Kidney glomerular epithelial cell (primary cell): ENCODE measurements at regions not wholly inside any gene's neighbourhood (a gene's known extent, or its start where the extent isn't known, plus 50 kb on each side); places are given as distances from the start of the nearest gene placed in this dataset.

Experiments
- DNase-seq: peaks from one replicate; lab custom pipeline; 2025; lab: John Stamatoyannopoulos, UW

DNA sequence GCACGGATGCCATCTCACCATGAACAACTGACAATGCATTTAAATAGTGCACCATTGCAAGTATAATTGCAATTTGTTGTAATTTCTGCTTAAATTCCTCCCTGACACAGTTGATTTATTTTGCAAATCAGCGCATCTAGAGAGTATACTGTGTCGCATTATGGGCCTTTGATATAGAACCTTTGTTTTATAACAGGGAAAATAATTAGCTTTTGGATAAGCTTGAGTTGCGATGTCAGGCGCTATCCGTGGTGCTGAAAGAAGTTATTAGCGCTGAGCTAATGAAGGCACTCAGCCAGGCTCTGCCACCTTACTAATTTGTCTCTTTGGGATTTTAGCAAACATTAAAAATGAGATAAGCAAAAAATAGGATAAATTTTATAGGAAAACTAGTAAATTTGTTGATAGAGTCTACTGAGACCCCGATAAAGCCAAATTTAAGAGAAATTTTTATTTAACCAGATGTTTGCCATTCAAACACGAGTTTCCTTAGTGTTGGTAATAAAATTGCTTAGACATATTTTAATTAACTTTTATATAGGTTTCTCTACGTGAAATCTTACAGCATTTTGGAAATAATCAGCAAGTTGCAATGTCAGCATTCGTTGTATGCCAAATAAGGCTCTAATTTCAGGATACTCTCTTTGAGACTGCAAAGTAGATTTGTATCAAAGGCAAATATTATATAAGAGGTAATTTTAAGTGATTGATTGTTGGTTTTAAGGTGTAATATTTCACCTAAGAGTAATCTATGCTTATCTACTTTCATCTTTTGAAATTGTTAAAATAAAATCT, 355.5 kb downstream of the TLR4 start:
- peak; percentile 33 for DNase-seq

DNA sequence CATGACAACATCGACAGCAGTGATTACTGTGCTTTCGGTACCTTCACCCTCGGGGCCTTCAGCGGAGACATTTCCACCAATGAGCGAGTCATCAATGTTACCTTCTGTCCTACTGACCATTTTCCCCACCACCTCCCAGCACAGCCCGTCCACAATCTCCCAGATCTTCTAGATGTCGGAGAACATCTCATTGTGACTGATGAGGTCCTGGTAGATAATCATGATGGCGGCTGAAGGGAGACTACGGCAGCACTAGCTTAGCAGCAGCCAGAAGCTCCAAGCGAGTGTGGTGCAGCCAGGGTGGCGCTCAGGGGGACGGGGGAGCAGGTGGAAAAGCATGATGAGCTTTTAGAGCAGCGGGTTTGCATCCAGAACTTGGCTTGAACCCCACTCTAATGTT, 379.0 kb downstream of the TLR4 start:
- no peak for DNase-seq

DNA sequence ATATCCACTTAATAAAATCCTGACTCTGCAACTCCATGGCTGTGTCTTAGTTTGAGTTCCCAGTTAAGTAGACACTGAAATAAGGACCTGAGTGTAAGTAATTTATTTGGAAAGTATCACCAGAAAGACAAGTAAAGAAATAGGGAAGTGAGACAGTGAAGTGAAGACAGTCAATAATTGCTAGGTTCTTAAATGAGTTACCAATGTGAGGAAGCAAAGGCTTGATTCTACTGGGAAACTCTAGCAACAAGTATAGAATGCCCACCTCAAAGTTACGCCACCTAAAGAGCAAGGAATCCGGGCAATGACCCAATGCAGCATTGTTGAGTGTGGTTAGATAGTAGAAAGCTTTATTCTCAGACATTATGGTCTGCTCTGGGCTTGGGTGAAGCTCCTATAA, 383.9 kb downstream of the TLR4 start:
- no peak for DNase-seq

DNA sequence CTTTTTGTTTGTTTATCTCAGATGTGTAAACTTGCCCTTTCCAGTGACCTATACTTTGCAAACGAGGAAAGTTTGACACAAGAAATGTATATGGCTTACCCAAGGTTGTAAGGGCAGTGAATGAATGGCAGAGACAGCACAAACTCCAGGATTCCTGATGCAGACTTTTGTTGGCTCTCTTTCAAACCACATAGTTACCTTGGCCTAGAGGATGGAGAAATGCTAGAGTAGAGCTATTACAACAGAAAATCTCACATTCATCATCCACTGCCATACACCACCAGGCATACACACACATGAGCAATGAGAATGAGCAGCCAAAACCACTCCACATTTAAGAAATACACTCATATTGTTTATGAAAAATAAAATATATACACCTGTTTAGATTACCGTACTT, 387.0 kb downstream of the TLR4 start:
- DNase-seq, result no peak

DNA sequence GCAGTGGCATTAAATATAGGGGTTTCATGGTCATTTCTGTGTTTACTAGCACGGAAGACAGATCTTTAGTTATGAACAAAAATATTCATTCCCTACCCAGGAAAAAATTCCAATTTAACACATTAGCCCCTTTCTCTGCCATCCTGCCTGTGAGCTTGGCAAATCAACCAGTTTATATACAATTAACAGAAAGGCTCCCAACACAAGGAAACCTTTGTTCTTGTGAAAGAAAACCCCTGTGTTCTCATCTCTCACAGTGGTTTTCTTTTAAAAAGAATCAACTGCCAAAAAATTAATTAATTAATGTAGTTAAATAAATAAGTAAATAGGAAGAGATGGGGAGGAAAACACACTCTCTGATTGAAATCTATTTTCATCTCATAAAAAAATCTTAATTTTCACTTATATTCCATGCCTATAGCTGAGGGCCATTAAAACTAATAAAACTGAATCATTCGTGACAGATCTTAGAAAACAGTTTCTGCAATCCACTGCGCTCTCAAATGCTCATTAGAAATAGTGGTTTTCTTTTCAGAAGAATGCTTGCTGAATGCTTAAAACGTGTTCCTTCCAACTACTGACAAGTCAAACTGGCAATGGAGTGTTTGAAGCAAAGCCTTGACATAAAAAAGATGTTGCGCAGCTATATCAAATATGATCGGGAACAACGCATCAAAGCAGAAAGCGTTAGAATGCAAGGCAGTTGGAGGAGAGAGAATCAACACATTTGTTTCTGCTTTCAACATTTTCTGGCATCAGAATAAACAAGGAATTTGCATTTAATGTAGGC, 387.7 kb downstream of the TLR4 start:
- no peak for DNase-seq

DNA sequence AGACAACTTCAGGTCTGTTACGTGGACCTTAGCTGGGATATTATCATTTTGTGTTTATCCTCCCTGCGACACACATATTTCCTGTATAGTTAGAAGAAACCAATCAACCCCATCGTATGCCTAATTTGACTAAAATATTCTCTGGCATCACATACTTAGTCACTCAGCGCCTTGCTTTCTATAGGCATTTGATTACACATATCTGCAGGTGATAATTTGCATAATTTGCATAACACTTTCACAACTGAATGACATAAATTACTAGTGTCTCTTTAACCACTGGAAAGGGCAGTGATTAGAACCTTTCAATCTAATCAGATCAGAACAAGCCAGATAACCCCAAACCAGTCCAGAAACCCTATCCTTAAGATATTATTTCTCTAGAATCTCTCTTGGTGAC, 390.2 kb downstream of the TLR4 start:
- no peak for DNase-seq

DNA sequence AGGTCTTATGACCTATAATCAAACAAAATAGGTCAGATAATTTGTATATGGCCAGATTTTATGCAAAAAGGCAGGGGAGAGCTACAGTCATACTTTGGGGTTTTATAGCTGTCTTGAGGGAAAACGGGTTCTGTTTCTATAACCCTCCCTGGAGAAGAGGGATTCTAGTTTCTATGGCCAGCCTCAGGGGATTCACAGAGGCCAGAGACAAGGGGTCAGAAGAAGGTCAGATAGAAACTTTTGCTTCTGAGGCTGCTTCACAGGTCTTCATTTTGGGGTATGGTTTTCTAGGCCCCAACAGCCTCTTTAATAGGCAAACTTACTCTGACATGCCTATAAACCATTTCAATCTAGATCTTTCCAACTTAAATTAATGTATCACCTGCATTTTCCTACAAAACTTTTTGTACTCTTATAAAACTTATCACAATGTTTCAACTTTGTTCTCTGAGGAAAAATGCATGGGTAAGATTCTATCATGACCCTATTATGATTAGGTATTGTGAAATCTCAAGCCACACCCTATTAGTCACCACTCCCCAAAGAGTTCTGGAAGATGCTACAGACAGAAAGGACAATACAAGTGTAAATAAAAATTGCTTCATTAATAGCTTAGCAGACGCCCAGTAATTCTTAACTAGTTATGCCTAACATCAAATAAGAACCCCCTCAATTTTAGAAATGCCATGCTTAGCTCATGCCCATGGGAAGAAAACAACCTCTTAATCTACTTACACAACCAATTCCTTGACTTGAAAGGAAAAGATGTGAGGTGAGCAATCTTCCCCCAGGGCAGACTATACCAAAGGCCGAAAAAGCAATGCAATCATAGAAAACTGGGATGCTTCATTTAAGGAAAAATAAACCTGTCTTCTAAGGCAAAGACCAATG, 396.6 kb downstream of the TLR4 start:
- no peak for DNase-seq

DNA sequence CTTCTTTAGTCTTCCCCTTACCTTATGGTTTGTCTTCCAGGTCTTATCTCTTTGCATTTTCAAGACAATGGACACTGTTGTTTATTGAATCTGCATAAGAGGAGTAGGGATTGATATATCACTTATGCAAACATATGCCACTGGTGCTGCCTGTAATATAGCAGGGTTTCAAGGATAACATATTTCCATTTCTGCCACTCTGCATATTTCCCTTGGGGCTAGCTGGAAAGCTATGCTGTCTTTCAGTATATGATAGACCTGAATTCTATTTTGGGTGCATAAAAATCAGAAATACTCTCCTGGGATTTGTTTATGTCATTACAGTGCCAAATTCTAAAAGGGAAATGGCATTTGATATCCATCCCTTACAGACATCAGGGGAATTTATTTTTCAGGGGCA, 400.2 kb downstream of the TLR4 start:
- no peak for DNase-seq

DNA sequence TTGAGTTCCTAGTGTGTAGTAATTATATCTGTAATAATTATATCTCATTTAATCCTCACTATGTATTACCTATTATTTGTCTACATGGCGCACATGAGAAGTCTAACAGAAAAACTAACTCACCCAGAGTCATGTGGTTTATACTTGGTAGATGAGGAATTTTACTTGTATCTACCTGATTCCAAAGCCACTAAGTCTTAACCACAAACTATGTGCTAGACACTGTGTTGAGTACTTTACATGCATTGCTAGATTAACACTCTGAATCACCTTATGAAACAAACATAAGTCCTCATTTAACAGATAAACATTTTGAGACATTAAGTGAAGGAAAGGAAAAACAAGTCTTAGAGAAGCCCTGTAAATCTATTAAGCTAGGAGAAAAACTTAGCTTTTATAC, 404.8 kb downstream of the TLR4 start:
- no peak for DNase-seq

DNA sequence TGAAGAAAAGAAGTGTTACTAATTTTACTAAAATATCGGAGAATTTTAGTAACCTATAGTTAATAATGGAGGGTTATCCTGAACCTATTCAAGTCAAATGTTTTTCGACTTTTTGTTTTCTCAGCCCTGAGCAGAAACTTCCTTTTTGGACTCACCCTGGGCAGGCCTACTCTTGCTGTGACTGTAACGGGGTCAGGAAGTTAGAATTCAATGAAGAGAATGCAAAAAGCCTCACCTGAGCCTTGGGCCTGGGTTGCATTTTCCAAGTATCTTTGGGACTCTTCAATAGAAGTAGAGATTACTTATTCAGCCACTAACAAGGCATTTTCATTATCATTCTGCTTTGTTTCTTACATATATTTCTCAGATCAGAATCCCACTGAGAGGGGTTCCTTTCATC, 405.3 kb downstream of the TLR4 start:
- DNase-seq, result no peak

DNA sequence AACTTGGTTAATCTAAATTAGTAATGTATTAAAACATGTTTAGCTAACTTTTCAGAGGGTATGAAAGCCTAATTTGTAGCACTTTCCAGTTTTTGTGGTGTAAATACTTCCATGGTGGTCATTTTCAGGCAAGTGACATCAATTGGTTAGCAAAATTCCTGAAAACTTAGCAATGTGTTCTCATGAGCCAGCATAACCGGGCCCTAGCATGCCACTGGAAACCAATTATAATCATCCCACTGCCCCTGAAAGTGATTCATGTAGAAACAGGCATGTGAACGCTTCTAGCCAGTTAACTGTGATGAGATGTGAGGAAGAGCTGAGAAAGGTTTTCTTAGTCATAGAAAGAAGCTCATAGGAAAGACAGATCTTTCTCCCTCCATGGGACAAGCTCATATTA, 417.2 kb downstream of the TLR4 start:
- no peak for DNase-seq

DNA sequence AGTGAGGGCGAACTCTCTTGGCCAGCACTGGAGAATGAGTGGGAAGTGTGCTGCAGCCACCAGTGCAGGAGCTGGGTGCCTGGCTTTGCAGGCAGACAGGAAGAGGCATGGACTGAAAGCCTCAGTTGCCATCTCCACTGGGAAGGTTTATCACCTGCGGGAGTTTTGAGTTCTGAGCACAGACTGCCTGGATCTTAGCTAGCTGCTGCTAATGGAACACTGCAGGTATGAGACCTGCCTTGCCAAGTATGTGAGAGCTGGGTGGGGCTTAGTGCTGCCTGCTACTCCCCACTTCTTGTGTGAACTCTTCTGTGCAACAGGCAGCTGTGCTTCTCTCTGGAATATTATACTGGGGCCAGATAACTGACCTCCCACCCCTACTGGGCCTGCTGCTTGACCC, 424.1 kb downstream of the TLR4 start:
- no peak for DNase-seq

DNA sequence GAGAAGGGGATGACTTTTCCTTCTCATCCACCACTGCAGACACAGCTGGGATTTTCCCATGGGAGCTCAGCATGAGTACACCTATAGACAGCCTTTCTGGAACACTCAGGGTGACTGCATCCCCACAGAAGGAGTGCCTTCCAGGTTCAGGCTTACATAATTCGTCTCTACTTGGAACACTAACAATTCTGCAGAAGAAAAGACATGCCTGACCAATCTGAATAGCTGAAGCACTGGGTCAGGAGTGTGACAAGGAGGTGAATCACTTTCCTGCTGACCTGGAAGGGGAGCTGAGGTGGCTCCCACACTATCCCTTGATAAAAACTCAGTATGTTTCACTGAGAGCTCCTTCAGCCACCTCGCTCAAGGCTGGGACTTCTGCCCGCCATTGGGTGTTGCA, 425.3 kb downstream of the TLR4 start:
- peak; percentile 49 for DNase-seq

DNA sequence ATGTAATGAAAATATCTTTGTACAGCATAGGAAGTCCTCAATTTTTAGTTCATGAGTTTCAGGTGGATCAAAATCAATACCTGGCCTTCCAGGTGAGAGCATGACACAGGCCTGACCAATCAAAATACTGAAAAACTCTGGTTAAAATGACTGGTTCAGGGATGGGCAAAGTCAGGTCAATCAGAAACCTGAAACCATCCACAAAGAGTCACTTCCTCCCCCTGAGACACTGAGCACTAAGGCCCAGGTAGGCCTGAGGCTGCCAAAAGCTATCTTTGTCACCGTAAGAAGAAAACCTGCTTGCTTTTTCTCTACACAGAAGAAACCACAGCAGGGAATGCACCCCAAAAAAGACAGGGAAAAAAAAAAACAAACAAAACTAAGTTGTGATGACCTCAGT, 444.8 kb downstream of the TLR4 start:
- DNase-seq, result no peak

DNA sequence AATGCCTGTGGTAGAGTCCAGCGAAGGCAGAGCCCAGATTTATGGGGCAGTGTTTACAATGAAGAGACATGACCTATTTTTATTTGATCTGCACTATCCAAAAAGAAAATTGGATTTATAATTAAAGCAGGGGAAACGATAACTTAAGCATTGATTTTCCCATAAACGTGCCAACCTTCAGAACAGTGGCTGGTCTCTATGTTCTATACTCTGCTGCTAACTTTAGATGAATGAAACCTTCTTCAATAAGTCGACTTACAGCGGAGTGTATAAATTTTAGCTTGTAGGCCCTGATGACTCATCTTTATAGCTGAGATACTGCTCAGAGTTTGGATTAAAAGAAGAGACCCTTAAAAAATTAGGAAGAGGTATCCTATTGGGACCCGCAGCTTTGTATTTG, 452.6 kb downstream of the TLR4 start:
- no peak for DNase-seq

DNA sequence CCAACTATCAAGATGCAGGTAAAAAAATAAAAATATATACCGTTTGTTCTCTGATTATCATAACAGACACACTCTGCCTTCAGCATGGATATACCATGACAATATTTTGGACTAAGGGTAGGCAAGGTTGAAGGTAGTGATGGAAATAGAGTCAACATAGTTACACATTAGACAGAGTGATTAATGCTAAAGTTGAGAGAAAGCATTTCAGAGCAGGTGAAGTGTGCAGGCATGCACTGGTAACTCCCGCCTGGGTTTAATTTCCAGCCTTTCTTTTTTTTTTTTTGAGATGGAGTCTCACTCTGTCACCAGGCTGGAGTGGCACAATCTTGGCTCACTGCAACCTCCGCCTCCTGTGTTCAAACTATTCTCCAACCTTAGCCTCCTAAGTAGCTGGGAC, 458.5 kb downstream of the TLR4 start:
- peak; percentile 7 for DNase-seq

DNA sequence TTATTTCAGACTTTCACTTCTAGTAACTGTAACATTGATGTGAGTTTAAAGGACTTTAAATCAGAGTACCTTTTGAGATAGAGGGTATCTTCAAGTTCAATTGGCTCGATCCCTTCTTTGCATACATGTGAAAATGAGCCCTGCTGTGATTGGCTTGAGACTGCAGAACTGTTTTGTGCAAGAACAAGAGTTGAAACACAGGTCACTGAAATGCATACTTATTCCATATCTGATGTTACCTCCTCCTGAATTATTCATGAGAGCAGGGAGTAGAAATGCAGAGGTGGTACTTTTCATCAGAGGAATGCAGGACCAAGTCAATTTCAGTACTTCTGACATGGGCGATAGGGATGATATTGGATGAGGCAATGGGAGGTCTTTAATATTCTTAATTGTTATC, 459.5 kb downstream of the TLR4 start:
- no peak for DNase-seq

DNA sequence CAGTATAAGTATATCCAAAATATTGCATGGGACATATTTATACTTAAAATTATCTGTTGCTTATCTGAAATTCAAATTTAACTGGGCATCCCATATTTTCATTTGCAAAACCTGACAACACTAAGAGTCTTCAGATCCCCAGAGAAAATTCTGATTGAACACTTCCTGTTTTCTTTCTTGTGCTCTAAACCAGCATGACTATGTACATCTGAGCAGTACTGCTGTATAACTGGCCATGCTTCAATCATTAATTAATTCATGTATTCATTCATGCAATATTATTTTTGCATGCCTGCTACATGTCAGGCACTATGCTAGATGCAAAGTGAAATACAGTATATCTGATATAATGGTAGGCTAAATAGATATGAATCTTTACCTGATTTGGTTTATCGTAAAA, 461.2 kb downstream of the TLR4 start:
- DNase-seq, result no peak

DNA sequence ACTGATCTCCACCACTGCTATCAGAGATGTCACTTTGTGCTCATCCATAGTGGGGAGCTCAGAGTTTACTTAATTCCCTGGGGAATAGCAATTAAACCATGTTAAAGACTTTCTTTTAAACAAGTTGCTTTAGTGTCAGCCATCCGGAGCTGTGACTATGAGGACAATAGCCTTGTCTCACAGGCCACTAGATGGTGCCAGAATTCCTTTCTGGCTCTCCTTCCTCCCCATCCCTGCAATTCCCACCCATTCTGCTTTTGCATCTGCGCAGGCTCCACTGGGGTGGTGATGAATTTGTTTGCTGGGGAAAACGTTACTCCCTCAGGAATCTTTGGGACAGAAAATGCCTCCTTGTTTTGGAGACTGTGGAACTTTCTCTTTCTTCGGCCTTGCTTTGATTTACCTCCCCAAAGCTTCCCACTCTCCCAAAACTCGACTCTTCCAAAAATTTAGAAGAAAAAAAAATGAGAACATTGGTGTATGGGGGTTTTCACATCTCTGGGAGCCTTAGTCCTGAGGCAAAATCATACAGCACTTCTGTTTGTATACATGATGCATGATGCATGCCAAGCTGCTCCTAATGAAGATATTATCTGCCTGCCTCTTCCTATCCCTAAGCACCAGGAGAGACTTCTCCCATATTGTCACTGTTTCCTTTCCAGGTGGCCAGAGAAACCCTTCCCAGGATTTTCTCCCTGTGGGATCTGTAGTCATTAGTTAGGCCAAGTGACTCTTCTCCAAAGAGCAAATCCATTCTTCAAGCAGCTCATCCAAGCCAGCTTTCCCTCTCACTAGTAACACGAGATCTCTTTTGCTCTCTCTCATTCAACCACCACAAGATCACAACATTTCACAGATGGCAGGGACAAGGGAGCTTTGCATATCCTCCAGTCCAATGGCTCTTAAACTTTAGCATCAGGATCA, 466.1 kb downstream of the TLR4 start:
- DNase-seq, result peak; percentile 49

DNA sequence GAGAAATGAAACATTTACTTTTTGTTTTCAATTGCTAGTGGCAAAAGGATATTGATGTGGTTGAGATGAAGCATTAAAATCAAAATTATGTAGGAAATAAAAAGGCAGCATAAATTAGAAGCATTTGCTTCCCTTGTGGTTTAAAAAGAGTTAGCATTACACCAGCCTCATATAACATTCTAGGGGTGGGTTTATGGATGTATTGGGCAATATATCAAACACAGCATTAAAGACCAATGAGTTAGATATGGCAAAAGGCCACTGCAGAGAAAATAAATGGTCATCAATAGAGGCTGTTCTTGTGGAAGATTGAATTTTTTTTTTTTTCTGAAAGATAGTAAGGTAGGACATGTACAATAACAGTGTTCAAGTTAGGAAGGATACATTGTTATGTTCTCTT, 473.0 kb downstream of the TLR4 start:
- no peak for DNase-seq

DNA sequence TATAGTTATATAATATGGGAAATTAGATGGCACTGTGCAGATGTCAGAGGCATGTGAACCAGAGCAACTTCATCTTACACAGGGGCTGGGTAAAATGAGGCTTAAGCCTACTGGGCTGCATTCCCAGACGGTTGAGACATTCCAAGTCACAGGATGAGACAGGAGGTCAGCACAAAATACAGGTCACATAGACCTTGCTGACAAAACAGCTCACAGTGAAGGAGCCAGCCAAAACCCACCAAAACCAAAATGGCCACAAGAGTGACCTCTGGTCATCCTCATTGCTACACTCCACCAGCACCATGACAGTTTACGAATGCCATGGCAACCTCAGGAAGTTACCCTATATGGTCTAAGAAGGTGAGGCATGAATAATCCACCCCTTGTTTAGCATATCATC, 479.4 kb downstream of the TLR4 start:
- no peak for DNase-seq

DNA sequence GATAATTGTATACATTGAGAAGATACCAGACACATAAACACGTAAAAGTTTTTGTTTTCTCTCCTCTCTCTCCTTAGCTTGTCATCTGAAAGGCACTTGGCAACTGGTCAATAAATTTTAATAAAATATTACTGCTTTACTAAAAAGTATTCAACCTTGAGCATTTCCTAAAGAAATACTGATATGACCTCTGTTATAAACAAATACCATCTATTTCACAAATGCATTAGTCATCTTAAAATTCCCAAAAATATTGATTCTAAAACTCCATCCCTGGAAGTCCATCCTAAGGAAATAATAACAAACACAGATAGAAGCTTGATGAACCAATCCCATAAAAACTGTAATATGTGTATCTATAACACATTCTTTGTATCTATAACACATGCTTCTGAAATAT, 483.2 kb downstream of the TLR4 start:
- no peak for DNase-seq
